ENCODE measurements at regions not wholly inside any gene's neighbourhood (a gene's known extent, or its start where the extent isn't known, plus 50 kb on each side); places are given as distances from the start of the nearest gene placed in this dataset.
A peak's percentile ranks its signal among the peaks of the same experiment; 100 is the strongest.

DNA sequence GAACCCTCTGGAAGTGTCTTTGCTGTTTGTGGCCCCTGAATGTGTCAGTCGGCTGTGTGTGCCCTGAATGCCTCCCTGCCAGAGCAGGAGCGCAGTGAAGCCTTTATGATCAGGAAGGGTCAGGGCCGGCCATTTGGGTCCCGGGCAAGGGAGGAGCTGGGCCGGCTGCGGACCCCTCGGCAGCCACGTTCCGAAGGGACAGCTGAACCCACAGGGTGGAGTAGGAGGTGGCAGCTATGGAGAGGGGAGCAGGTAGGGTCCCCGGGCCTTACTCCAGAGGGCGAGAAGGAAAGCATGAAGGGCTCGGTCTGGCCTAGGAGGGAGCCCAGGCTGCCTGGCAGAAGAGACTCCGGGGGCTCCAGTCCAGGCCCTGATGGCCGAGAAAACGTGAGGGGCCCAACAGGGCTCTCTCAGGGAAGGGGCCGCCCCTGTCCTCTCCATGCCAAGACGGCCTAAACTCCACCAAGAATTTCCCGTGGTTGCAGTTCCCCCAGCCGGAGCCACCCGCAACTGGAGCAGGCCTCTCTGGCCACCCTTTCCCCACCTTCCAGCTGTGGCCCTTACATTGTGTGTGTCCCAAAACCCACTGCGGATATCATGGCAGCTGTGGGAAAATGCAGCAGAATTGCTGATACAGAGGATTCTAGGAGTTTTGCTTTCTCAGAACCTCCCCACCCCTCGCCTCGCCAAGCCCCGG is 182.2 kb upstream of the STK26 start:
- H3K27me3 ChIP-seq (replicated peaks in 1 of 7), result peaks cover 0 to 34% (median 3%) of the 10 kb centered on the region in 7 donors
- DNase-seq, result no peak
- H3K9me3 ChIP-seq, result no peaks in the 10 kb centered on the region
- intact Hi-C loops (cut with DNase I; ENCODE audit: low total_unique reads), result loop anchor here (5.0 to 10.0 kb wide), 3 partner anchors 164 to 794 kb away; no protein-coding TSS in a partner anchor
- TF ChIP-seq, protein P1, sequence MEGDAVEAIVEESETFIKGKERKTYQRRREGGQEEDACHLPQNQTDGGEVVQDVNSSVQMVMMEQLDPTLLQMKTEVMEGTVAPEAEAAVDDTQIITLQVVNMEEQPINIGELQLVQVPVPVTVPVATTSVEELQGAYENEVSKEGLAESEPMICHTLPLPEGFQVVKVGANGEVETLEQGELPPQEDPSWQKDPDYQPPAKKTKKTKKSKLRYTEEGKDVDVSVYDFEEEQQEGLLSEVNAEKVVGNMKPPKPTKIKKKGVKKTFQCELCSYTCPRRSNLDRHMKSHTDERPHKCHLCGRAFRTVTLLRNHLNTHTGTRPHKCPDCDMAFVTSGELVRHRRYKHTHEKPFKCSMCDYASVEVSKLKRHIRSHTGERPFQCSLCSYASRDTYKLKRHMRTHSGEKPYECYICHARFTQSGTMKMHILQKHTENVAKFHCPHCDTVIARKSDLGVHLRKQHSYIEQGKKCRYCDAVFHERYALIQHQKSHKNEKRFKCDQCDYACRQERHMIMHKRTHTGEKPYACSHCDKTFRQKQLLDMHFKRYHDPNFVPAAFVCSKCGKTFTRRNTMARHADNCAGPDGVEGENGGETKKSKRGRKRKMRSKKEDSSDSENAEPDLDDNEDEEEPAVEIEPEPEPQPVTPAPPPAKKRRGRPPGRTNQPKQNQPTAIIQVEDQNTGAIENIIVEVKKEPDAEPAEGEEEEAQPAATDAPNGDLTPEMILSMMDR (IDR thresholded peaks at IDR 0.05 in 8 of 11, conservative IDR thresholded peaks at IDR 0.05 in 3 of 11), result no peak
- no peak for TF ChIP-seq POLR2A (IDR thresholded peaks at IDR 0.05)
- no peak for TF ChIP-seq POLR2AphosphoS5 (IDR thresholded peaks at IDR 0.05)
- WGBS, 5 donors, result 49 to 78% (median 57%) methylated on average over 10 to 24 of the region's 24 CpGs
- no peak overlapping the region for H3K4me3 ChIP-seq
- peaks cover 0 to 8% (median 0%) of the 10 kb centered on the region in 6 donors for H3K4me1 ChIP-seq
- no peak overlapping the region for H3K27ac ChIP-seq
- H3K36me3 ChIP-seq, result no peaks in the 10 kb centered on the region

DNA sequence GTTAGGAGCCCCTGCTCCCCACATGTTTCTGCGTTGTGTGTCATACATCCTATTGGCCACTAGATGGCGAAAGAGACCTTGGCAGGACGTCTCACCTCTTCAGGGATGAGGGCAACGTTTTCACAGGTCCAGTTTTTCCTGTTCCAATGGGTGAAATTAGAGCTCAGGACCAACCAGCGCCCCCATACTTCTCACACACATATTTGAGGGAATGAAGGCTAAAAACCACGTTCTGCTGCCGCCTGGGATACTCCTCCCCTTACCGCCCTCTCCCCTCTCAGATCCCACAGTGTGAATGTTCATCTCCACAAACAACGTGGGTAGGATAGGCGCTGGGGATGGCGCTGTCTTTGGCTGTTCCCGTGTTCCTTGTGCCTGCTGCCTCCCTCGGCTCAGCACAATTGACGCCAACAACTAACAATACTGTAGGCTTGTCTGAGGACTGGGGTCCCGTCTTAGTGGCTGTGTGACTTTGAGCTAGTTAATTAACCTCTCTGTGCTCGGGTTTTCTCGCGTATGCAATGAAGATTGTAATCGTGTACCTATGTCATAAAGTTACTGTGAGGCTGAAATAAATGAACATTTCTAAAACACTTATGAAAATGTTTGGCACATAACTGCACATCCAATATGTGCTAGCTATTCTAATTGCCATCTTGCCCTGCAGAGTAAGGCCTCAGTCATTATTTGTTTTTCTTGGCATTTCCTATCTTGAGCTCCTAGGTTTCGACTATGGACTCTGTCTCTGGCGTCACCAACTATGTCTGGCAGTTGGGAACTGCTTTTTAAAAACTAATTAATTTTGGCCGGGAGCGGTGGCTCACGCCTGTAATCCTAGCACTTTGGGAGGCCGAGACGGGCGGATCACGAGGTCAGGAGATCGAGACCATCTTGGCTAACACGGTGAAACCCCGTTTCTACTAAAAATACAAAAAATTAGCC is 181.3 kb upstream of the STK26 start:
- H3K27me3 ChIP-seq (replicated peaks in 1 of 7), result peaks cover 0 to 38% (median 3%) of the 10 kb centered on the region in 7 donors
- no peak overlapping the region for H3K27ac ChIP-seq
- DNase-seq, result no peak
- H3K9me3 ChIP-seq, result no peaks in the 10 kb centered on the region
- intact Hi-C loops (cut with DNase I; ENCODE audit: low total_unique reads), result loop anchor here (5.0 to 10.0 kb wide), 3 partner anchors 164 to 793 kb away; no protein-coding TSS in a partner anchor
- no peak for TF ChIP-seq POLR2A (IDR thresholded peaks at IDR 0.05)
- TF ChIP-seq, protein P1 (IDR thresholded peaks at IDR 0.05 in 8 of 11, conservative IDR thresholded peaks at IDR 0.05 in 3 of 11), result peak; percentile 57 to 90 (median 75)
- no peak overlapping the region for H3K4me3 ChIP-seq
- H3K36me3 ChIP-seq, result no peaks in the 10 kb centered on the region
- peaks cover 0 to 8% (median 0%) of the 10 kb centered on the region in 6 donors for H3K4me1 ChIP-seq
- WGBS, 5 donors, result 43 to 57% (median 54%) methylated on average over 19 to 31 of the region's 31 CpGs

DNA sequence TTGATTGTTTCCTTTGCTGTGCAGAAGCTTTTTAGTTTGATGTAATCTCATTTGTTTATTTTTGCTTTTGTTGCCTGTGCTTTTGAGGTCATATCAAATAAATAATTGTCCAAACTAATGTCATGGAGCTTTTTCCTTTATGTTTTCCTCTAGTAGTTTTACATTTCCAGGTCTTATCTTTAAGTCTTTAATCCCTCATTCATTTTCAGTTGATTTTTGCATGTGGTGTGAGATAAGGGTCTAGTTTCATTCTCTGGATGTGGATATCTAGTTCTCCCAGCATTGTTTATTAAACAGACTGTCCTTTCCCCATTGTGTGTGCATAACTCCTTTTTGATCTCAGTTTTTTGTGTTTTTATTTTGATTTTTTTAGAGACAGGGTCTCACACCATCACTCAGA is 179.1 kb upstream of the STK26 start:
- H3K4me3 ChIP-seq, result no peak overlapping the region
- TF ChIP-seq POLR2A (IDR thresholded peaks at IDR 0.05) (no peak), POLR2AphosphoS5 (IDR thresholded peaks at IDR 0.05) (no peak)
- TF ChIP-seq, protein P1 (IDR thresholded peaks at IDR 0.05 in 8 of 11, conservative IDR thresholded peaks at IDR 0.05 in 3 of 11), result no peak
- no peaks in the 10 kb centered on the region for H3K9me3 ChIP-seq
- intact Hi-C loops (cut with DNase I; ENCODE audit: low total_unique reads), result loop anchor here (5.0 to 10.0 kb wide), 3 partner anchors 167 to 791 kb away; no protein-coding TSS in a partner anchor
- DNase-seq, result no peak
- no peaks in the 10 kb centered on the region for H3K36me3 ChIP-seq
- H3K4me1 ChIP-seq, result peaks cover 0 to 8% (median 0%) of the 10 kb centered on the region in 6 donors
- no peak overlapping the region for H3K27ac ChIP-seq
- peaks cover 0 to 38% (median 3%) of the 10 kb centered on the region in 7 donors for H3K27me3 ChIP-seq (replicated peaks in 1 of 7)

All from spleen (tissue), 11 donors.